ENCODE measurements at regions not wholly inside any gene's neighbourhood (a gene's known extent, or its start where the extent isn't known, plus 50 kb on each side); places are given as distances from the start of the nearest gene placed in this dataset.

DNA sequence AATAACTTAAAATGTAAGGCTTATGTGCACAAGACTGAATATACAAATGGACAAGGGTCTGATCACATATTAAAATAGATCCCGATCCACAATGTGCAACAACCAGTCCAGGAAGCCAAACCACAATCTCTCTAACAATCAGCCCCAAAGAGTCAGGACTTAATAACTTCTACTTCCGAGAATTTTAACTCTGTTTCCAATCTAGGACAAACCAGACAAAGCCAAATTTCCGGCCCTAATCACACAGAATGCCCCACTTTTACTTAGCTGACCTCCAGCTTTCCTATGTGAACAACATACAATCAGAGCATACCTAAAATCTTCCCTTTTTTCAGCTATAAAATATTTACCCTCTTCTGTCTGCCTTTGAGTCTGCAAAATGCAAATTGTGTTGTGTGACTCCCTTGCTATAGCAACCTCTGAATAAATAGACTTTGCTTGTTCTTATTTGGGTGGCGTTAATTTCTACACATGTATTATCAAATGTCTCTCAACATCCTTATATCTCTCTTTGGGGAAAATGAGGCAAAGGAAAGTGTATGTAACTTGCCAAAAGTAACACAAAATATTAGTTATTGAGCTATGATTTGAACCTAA lies 381.9 kb upstream of the MC4R start:
- TF ChIP-seq, protein P1, sequence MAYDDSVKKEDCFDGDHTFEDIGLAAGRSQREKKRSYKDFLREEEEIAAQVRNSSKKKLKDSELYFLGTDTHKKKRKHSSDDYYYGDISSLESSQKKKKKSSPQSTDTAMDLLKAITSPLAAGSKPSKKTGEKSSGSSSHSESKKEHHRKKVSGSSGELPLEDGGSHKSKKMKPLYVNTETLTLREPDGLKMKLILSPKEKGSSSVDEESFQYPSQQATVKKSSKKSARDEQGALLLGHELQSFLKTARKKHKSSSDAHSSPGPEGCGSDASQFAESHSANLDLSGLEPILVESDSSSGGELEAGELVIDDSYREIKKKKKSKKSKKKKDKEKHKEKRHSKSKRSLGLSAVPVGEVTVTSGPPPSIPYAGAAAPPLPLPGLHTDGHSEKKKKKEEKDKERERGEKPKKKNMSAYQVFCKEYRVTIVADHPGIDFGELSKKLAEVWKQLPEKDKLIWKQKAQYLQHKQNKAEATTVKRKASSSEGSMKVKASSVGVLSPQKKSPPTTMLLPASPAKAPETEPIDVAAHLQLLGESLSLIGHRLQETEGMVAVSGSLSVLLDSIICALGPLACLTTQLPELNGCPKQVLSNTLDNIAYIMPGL (CRISPR knock-in tag; IDR thresholded peaks at IDR 0.05) = no peak
- TF ChIP-seq SUPT5H (IDR thresholded peaks at IDR 0.05) (no peak), CBX3 (IDR thresholded peaks at IDR 0.05; ENCODE audit: borderline replicate concordance in 1 of 2, low read length in 2 of 2) (no peak), MYC (IDR thresholded peaks at IDR 0.05; ENCODE audit: low read depth, low read length) (no peak), MYC (CRISPR knock-in tag; IDR thresholded peaks at IDR 0.05; ENCODE audit: borderline replicate concordance, low read depth) (no peak), CBX5 (IDR thresholded peaks at IDR 0.05; ENCODE audit: borderline replicate concordance, low read depth) (no peak), POLR2AphosphoS5 (IDR thresholded peaks at IDR 0.05; ENCODE audit: control insufficient read depth, insufficient read depth, low read depth, low read length) (no peak), EZH2 (IDR thresholded peaks at IDR 0.05; ENCODE audit: borderline replicate concordance, low read depth, low read length) (no peak)
- TF ChIP-seq, protein P2, sequence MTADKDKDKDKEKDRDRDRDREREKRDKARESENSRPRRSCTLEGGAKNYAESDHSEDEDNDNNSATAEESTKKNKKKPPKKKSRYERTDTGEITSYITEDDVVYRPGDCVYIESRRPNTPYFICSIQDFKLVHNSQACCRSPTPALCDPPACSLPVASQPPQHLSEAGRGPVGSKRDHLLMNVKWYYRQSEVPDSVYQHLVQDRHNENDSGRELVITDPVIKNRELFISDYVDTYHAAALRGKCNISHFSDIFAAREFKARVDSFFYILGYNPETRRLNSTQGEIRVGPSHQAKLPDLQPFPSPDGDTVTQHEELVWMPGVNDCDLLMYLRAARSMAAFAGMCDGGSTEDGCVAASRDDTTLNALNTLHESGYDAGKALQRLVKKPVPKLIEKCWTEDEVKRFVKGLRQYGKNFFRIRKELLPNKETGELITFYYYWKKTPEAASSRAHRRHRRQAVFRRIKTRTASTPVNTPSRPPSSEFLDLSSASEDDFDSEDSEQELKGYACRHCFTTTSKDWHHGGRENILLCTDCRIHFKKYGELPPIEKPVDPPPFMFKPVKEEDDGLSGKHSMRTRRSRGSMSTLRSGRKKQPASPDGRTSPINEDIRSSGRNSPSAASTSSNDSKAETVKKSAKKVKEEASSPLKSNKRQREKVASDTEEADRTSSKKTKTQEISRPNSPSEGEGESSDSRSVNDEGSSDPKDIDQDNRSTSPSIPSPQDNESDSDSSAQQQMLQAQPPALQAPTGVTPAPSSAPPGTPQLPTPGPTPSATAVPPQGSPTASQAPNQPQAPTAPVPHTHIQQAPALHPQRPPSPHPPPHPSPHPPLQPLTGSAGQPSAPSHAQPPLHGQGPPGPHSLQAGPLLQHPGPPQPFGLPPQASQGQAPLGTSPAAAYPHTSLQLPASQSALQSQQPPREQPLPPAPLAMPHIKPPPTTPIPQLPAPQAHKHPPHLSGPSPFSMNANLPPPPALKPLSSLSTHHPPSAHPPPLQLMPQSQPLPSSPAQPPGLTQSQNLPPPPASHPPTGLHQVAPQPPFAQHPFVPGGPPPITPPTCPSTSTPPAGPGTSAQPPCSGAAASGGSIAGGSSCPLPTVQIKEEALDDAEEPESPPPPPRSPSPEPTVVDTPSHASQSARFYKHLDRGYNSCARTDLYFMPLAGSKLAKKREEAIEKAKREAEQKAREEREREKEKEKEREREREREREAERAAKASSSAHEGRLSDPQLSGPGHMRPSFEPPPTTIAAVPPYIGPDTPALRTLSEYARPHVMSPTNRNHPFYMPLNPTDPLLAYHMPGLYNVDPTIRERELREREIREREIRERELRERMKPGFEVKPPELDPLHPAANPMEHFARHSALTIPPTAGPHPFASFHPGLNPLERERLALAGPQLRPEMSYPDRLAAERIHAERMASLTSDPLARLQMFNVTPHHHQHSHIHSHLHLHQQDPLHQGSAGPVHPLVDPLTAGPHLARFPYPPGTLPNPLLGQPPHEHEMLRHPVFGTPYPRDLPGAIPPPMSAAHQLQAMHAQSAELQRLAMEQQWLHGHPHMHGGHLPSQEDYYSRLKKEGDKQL (CRISPR knock-in tag; IDR thresholded peaks at IDR 0.05; ENCODE audit: borderline replicate concordance) = no peak
